Activated T-cell treated with anti-CD3 and anti-CD28 coated beads for 24 hours (primary cell): ENCODE measurements at regions not wholly inside any gene's neighbourhood (a gene's known extent, or its start where the extent isn't known, plus 50 kb on each side); places are given as distances from the start of the nearest gene placed in this dataset.

Experiments
- DNase-seq: peaks from one replicate; pipeline ENCODE4 v3.0.0-alpha.2; 2020; ENCODE audit warnings: low read depth

GRCh38 chr6:44661221-44662008, 273.9 kb downstream of the CDC5L start:
- no peak for DNase-seq

- no peak for DNase-seq
Observed at GRCh38 chr6:44662461-44663121, 275.1 kb downstream of the CDC5L start.

GRCh38 chr6:44663860-44664634, 276.5 kb downstream of the CDC5L start:
- no peak for DNase-seq

- no peak for DNase-seq
Observed at GRCh38 chr6:44664716-44665115, 277.2 kb downstream of the CDC5L start.

DNA sequence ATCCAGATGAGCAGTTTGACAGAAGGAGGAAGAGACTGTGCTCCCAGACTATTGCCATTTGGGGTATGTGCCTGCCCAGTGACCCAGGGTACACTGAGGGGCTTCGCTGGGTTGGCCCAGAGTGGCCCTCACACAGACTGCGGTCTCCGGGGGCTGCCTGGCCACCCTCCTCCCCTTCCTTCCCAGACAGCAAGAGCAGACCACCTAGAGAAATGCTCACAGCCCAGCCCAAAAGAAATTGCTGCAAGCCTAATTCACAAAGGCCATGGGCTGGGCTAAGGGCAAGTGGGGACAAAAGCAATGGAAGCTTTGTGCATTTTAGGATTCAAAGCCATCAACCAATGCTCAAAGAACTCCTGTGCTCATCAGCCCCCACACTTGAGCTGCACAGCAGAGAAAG, 277.6 kb downstream of the CDC5L start:
- DNase-seq = no peak

DNA sequence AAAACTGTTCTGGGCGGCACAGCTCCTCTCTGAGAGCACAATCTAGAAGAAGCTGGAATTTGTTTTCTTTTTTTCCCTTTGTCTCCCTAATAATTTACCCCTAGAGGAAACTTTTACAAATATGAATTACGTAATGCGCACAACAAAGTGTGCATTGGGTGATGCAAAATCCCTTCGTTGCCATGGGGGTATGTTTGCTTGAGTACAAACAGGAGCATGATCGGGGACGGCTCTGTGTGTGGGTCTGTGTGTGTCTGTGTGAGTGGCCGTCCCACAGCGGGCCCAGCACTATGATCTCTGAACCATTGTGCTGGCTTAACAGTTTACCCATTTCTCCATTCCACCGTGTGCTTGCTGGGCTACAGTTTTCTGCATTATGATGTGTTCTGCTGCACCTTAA, 278.2 kb downstream of the CDC5L start:
- DNase-seq = no peak

GRCh38 chr6:44666324-44666723, 278.8 kb downstream of the CDC5L start:
- no peak for DNase-seq

DNA sequence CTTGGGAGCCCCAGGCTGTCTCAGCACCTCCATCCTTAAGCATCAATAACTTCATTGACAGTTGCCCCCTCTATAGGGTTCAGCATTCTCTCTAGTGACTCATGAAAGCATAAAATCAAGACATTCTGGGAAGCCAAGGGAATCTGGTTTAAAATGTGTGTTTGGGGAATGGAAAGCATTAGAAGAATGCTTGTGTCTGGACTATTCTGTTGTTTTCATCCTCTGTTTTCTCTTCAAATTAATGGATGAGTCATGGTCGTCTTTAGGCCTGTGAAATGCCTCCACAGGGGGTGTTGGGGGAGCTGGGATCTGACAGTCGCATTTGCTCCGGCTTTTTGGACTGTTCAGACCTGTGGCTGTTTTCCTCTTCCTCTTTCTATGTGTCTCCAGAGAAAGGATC, 279.7 kb downstream of the CDC5L start:
- no peak for DNase-seq

GRCh38 chr6:44667668-44668390, 280.3 kb downstream of the CDC5L start:
- DNase-seq = no peak

- no peak for DNase-seq
Observed at GRCh38 chr6:44668391-44668930, 281.0 kb downstream of the CDC5L start.

- DNase-seq = no peak
Observed at GRCh38 chr6:44668976-44669934, 281.7 kb downstream of the CDC5L start.

- no peak for DNase-seq
Observed at GRCh38 chr6:44670146-44670545, 282.6 kb downstream of the CDC5L start.

- DNase-seq = no peak
Observed at GRCh38 chr6:44671333-44671732, 283.8 kb downstream of the CDC5L start.

DNA sequence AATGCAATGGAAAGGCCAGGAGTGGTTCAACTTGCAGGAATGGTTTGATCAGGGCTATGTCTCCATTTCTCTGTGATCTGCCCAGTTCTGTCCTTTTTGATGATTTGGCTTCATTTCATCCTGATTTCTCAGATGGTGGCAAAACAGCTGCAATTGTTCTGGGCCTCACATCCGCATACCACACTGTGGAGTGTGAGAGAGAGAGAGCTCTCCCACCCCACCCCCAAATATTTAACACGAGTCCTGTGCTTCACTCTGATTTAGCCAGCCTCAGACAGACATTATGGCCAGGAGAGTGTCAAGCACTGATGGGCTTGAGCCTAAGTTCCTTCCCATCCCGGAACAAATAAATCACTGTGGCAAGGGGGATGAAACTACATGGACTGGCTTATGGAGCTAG, 284.6 kb downstream of the CDC5L start:
- no peak for DNase-seq

- DNase-seq = no peak
Observed at GRCh38 chr6:44672841-44673240, 285.3 kb downstream of the CDC5L start.

GRCh38 chr6:44674226-44675155, 287.0 kb downstream of the CDC5L start:
- DNase-seq = no peak

- DNase-seq = no peak
Observed at GRCh38 chr6:44675449-44675848, 287.9 kb downstream of the CDC5L start.

DNA sequence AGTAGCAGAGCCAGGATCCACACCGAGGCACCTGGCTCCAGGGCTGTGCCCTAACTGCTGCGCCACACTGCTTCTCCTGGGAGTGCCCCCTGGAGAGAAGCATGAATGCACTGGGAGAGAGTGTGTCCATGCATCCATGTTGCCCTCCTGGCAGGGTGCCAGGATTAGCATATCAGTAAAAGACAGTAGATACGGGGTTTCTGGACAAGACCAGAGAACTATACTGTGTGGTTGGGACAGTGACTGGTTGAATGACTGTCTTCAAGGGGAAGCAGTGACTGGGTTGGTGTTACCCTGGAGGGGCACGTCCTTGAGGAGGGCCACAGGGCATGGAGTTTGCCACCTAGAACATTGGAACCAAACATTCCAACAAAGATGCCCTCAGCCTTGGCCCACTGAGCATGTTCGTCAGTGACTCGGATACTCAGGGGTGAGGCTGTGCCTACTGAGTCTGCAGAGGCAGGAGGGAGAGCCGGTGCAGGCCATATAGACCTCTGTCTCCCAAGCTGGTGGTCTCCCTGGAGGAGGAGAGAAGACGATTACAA, 288.8 kb downstream of the CDC5L start:
- DNase-seq = no peak

DNA sequence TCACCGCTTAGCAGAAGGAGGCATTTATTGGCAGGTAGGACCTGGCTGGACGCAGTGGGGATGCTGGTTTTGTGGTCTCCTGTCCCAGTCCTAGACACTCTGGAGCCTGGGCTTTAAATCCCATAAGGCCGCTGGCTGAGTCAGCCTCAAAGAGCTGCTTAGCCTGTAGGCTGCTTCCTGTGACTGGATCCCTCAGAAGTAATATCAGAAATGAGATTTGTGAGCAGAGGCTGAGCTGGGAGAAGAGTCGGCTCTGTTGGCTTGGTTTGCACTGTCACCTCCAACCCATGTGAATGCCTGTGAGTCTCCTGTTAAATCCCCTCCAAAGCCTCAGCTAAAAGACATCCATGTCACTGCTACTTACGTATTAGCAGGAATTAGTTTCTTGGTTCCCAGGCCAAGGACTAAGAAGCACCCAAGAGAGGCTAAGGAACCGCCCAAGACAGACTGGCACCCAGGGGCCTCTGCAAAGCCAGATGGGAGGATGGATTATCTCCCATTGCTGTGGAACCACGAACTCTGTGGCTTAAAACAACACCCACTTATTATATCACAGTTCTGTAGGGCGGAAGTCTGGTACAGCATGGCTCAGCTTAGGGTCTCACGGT, 289.4 kb downstream of the CDC5L start:
- DNase-seq = no peak
